Upper lobe of left lung (tissue), 4 donors: ENCODE measurements at regions not wholly inside any gene's neighbourhood (a gene's known extent, or its start where the extent isn't known, plus 50 kb on each side); places are given as distances from the start of the nearest gene placed in this dataset.

Experiments used
- EP300 ChIP-seq, 4 donors: sonication (generic); formaldehyde crosslinking; IDR thresholded peaks; one replicate each; pipeline ENCODE4 v1.5.1; 2017; ENCODE audit warnings: antibody characterized with exemption in 4 of 4, control low read depth in 2 of 4
- POLR2AphosphoS5 ChIP-seq, 2 donors: sonication (generic); formaldehyde crosslinking; IDR thresholded peaks; one replicate each; pipeline ENCODE4 v1.5.1; 2017; ENCODE audit warnings: antibody characterized with exemption in 2 of 2
- TF ChIP-seq, protein P1 (sequence below), 6 experiments: fragments of 450-650 bp in 4 of 6; fragments of 200-600 bp in 2 of 6; sonication (generic) in 2 of 6; IDR thresholded peaks; one replicate each; pipeline ENCODE4 v1.5.1; 2016 to 2019; ENCODE audit warnings: antibody characterized with exemption in 6 of 6

- TF ChIP-seq, protein P1, sequence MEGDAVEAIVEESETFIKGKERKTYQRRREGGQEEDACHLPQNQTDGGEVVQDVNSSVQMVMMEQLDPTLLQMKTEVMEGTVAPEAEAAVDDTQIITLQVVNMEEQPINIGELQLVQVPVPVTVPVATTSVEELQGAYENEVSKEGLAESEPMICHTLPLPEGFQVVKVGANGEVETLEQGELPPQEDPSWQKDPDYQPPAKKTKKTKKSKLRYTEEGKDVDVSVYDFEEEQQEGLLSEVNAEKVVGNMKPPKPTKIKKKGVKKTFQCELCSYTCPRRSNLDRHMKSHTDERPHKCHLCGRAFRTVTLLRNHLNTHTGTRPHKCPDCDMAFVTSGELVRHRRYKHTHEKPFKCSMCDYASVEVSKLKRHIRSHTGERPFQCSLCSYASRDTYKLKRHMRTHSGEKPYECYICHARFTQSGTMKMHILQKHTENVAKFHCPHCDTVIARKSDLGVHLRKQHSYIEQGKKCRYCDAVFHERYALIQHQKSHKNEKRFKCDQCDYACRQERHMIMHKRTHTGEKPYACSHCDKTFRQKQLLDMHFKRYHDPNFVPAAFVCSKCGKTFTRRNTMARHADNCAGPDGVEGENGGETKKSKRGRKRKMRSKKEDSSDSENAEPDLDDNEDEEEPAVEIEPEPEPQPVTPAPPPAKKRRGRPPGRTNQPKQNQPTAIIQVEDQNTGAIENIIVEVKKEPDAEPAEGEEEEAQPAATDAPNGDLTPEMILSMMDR (IDR thresholded peaks at IDR 0.05) = no peak
- TF ChIP-seq EP300 (IDR thresholded peaks at IDR 0.05) (no peak), POLR2AphosphoS5 (IDR thresholded peaks at IDR 0.05) (no peak)
Measured at GRCh38 chr1:101307985-101308689, 71.3 kb downstream of the S1PR1 start.
